GM21367 (cell line): ENCODE measurements at regions not wholly inside any gene's neighbourhood (a gene's known extent, or its start where the extent isn't known, plus 50 kb on each side); places are given as distances from the start of the nearest gene placed in this dataset.
"Not testable (repeated sequence)": the region's sequence is repeated elsewhere in the genome, so short reads cannot be mapped to it uniquely, and the experiment has no call there.

Experiments
- ATAC-seq: cut with Tn5 transposase; IDR thresholded peaks from one replicate; pipeline ENCODE4 v1.9.1; 2021; ENCODE audit not compliant: unreplicated experiment

DNA sequence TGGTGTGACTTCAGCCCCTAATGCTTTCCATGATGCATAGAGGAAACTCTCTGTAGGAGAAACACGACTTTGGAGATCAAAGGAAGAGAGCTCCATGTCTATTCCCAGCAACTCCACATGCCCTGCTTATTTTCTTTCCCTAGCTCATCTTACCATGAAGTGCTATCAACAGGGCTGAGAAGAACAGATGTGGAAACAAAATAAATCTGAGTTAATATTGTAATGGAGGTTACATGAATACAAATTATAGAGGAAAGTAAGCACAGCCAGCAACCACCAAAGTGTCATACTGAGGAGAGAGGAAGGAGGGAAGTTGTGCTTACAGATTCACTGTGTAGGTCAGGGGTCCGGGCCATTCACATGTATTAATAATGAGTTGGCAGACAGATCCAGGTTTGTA lies 157.5 kb downstream of the RFPL4B start:
- no peak for ATAC-seq

DNA sequence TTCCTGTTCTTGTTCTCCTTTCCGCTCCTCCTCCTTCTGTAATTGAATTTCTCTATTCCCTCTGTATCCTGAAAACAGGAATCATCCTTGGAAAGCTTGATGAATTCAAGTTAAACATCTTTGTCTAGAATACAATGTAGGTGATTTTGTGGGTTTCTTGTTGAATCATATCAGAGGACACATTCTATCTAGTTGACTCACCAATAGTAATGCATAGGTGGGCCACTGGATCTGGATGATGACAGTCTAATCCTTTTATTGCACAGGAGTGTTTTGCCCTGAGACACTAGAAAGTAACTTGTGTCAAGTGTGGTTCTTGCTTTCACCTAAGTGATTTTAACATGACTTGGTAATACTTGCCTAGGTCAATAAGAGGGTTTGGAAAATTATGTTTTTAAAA lies 164.3 kb downstream of the RFPL4B start:
- no peak for ATAC-seq

DNA sequence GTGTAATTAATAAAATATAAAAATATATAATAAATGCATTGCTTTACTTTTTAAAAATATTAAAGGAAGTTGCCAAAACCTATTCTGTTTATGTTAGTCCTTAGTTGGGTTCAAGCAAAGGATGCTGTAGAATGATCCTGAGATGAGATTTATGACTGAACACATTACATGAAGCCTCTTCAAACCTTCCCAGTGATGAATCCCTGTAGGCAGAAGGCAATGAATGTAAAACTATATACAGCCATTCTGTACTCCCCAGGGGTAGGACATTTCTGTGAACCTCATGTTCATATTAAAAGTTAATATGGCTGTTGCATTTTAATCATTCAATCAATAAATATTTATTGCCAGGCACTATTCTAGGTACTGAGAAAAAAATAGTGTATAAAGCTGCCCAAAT lies 166.0 kb downstream of the RFPL4B start:
- ATAC-seq: no peak

DNA sequence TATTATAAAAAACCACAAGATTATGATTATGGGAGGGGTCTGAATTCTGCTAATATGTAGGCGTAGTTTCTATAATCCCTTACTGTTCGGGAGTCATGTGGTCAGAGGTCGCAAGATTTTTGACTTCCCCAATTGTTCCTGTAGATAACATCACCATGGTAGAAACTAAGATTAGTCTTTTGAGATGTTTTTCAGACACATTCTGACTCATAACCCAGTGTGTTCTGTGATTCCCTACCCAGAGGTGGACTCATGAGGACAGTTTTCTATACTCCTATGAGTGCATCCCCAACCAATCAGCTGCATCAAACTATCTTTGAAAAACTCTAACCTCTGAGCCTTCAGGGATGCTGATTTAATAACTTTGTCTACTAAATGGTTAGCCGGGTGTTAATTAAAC lies 175.5 kb downstream of the RFPL4B start:
- no peak for ATAC-seq

DNA sequence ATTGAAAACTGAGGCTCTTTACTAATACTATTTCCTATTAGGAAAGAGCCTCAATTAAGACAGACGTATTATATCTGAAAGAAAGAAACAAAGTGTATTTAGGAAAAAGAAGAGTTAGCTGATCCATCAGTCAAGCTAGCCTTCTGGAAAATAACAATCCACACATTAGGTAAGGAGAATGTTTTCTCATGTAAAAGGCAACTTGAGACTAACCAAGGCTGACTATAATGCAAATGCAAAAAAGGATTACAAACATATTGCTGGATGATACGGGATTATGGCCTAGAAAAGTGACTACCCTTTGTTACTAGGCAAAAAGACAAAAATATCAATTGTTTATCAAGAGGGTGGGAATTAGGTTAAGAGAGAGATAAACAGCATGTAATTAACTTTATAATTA lies 176.9 kb downstream of the RFPL4B start:
- ATAC-seq: no peak

DNA sequence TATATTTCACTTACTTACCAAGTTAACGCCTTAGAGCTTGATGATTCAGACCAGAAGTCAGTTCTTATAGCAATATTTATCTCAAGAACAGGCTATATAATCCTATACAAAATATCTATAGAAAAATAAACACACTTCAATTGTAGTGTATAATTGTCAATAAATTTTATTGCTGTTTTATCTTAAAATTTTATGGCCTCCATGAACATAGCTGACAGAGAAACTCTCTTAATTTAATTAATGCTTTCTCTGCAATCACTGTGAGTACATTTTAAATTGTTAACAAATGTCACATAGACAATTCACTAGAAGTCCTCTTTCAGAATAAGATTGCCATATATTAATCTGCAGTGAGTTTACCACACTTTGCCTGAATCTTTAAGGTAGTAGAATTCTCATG lies 178.6 kb downstream of the RFPL4B start:
- no peak for ATAC-seq

- ATAC-seq: no peak
These were observed 179.5 kb downstream of the RFPL4B start for GRCh38 chr6:112526594-112526993.

DNA sequence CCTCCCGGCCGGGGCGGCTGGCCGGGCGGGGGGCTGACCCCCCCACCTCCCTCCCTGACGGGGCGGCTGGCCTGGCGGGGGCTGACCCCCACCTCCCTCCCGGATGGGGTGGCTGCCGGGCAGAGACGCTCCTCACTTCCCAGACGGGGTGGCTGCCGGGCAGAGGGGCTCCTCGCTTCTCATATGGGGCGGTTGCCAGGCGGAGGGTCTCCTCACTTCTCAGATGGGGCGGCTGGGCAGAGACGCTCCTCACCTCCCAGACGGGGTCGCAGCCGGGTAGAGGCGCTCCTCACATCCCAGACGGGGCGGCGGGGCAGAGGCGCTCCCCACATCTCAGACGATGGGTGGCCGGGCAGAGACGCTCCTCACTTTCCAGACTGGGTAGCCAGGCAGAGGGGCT lies 181.2 kb downstream of the RFPL4B start:
- ATAC-seq: not testable (repeated sequence)

DNA sequence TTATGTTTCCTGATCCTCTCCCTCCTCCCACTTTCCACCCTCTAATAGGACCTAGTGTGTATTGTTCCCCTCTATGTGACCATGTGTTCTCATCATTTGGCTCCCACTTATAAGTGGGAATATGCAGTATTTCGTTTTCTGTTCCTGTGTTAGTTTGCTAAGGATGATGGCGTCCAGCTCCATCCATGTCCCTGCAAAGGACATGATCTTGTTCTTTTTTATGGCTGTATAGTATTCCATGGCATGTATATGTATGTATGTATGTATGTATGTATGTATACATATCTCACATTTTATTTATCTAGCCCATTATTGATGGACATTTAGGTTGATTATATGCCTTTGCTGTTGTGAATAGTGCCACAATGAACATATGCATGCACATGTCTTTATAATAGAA lies 188.7 kb downstream of the RFPL4B start:
- ATAC-seq: no peak

DNA sequence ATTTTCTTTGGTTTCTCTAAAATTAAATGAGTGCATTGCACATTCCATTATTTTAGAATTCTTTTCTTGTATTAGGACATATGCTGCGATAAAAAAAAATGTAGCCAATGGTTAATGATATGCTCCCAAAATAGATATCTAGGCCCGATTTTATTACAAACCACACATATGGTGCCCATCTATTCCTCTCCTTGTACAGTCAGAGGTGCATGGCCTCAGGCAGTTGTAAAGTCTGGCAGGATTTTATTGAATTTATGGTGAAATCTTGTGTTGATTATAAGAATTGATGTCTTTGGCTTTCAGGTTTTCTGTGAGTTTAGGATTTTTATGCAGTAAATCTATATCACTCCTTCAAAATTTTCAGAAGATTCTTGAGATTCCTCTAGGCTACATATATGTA lies 192.2 kb downstream of the RFPL4B start:
- ATAC-seq: no peak

DNA sequence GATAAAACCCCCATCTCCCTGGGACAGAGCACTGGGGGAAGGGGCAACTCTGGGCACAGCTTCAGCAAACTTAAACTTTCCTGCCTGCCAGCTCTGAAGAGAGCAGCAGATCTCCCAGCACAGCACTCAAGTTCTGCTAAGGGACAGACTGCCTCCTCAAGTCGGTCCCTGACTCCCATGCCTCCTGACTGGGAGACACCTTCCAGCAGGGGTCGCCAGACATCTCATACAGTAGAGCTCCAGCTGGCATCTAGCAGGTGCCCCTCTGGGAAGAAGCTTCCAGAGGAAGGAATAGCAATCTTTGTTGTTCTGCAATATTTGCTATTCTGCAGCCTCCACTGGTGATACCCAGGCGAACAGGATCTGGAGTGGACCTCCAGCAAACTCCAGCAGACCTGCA lies 194.7 kb downstream of the RFPL4B start:
- not testable (repeated sequence) for ATAC-seq

DNA sequence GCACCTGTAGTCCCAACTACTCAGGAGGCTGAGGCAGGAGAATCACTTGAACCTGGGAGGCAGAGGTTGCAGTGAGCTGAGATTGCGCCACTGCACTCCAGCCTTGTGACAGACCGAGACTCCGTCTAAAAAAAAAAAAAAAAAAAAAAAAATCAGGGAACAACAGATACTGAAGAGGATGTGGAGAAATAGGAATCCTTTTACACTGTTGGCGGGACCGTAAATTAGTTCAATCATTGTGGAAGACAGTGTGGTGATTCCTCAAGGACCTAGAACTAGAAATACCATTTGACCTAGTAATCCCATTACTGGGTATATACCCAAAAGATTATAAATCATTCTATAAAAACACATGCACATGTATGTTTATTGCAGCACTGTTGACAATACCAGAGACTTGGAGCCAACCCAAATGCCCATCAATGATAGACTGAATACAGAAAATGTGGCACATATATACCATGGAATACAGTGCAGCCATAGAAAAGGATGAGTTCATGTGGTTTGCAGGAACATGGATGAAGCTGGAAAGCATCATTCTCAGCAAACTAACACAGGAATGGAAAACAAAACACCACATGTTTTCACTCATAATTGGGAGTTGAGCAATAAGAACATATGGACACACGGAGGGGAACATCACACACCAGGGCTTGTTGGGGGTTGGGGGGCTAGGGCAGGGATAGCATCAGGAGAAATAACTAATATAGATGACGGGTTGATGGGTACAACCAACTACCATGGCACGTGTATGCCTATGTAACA lies 200.4 kb downstream of the RFPL4B start:
- not testable (repeated sequence) for ATAC-seq

DNA sequence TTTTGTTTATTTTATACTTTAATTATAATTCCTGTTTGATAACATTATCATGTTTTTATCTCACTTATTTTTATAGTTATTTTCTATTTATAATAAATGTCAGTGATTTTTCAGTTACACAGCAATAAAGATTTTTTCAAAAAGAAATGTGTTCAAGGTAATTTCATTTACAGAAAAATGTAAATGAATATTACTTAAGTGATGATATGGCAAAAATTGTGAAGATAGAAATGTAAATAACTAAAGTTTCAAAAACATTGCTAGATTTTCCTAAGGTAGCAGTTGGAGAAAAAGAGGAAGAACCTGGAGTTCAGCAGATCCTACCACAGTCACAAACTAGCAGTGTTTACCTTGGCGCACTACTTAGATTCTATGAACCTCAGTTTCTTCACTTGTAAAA lies 202.6 kb downstream of the RFPL4B start:
- ATAC-seq: no peak

GRCh38 chr6:112557435-112557834 lies 210.3 kb downstream of the RFPL4B start:
- no peak for ATAC-seq

- ATAC-seq: no peak
These were observed 210.8 kb downstream of the RFPL4B start for GRCh38 chr6:112557961-112558360.

DNA sequence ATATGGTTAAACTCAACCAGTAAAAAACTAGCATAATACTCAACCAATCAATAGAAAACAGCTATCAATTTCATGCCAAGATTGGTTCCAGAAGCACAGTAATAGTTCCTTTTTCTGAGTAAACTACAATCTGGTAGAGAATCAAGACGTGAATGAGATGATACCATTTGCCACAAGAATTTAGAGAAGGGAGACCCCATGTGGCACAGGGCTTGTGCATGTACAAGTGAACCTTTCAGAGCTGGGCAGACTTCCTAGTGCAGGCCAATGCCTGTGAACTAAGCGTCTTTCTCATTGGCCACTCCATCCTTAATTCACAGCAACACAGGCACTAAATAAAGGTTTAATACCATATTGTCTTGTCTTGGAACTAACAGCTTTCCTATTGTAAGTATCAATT lies 213.5 kb downstream of the RFPL4B start:
- no peak for ATAC-seq

- no peak for ATAC-seq
These were observed 215.4 kb downstream of the RFPL4B start for GRCh38 chr6:112562301-112563231.

DNA sequence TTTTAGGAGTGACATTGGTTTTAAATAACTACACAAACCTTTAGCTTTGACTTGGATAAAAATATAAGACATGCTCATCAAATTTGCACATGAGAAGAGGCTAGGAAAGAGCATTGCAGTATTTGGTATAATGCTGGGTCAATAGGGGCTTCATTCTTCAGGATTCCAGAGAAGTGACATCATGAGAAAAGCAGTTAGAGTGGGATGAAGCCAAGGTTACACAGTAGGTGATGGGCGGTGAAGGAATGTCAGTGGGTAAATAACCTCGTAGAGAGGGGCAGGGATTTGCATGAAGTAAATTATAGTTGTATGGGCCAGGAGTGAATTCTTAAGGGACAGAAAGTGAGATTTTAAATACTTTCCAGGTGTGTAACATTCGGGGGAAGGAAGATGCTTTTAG lies 216.2 kb downstream of the RFPL4B start:
- no peak for ATAC-seq

GRCh38 chr6:112568066-112568465 lies 220.9 kb downstream of the RFPL4B start:
- ATAC-seq: no peak

GRCh38 chr6:112571488-112572270 lies 224.5 kb downstream of the RFPL4B start:
- ATAC-seq: no peak

GRCh38 chr6:112574190-112574589 lies 227.1 kb downstream of the RFPL4B start:
- ATAC-seq: no peak
